ENCODE measurements at regions not wholly inside any gene's neighbourhood (a gene's known extent, or its start where the extent isn't known, plus 50 kb on each side); places are given as distances from the start of the nearest gene placed in this dataset.
"Not testable (repeated sequence)": the region's sequence is repeated elsewhere in the genome, so short reads cannot be mapped to it uniquely, and the experiment has no call there.

DNA sequence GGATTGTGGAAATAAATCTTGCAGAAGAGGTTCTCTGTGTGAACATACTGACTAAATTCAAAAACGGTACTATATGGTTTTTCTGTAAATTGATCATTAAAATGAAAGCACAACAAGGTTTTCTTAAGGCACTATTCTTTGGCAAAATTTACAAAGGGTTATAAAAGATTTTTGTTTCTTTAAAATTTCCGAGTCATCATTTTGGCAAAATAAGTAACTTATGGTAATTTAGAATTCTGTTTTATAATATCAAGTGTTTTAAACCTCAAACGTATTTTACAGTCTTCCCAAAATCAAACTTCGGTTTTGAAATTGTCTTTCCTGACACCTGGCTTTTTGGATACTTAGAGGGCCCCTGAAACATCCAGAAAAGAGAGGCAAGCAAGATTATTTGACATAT is 101.9 kb upstream of the TFPI start:
- in situ Hi-C loops (cut with MboI; ENCODE audit: low pct_ligation_motif_present in 1 of 4, low pct_unique_long_range_greater_than_20kb in 1 of 4, low sequenced_read_pairs in 3 of 4) (no loop called here), intact Hi-C loops (cut with DNase I; ENCODE audit: low total_unique reads) (no loop called here)
- Histone ChIP-seq H3K4me1 (no peaks in the 10 kb centered on the region), H3K36me3 (no peaks in the 10 kb centered on the region), H3K27me3 (no peaks in the 10 kb centered on the region), H3K4me3 (no peak overlapping the region), H3K27ac (no peak overlapping the region), H3K9me3 (no peaks in the 10 kb centered on the region)
- WGBS, 2 donors (ENCODE audit: low coverage in 1 of 2) = 56 to 61% methylated on average over 4 of the region's 4 CpGs
- TF ChIP-seq EP300 (IDR thresholded peaks at IDR 0.05; ENCODE audit: low read depth) (no peak), POLR2AphosphoS5 (IDR thresholded peaks at IDR 0.05) (no peak), POLR2A (IDR thresholded peaks at IDR 0.05) (no peak)
- TF ChIP-seq, protein P1, sequence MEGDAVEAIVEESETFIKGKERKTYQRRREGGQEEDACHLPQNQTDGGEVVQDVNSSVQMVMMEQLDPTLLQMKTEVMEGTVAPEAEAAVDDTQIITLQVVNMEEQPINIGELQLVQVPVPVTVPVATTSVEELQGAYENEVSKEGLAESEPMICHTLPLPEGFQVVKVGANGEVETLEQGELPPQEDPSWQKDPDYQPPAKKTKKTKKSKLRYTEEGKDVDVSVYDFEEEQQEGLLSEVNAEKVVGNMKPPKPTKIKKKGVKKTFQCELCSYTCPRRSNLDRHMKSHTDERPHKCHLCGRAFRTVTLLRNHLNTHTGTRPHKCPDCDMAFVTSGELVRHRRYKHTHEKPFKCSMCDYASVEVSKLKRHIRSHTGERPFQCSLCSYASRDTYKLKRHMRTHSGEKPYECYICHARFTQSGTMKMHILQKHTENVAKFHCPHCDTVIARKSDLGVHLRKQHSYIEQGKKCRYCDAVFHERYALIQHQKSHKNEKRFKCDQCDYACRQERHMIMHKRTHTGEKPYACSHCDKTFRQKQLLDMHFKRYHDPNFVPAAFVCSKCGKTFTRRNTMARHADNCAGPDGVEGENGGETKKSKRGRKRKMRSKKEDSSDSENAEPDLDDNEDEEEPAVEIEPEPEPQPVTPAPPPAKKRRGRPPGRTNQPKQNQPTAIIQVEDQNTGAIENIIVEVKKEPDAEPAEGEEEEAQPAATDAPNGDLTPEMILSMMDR (IDR thresholded peaks at IDR 0.05) = no peak
- no peak for DNase-seq

DNA sequence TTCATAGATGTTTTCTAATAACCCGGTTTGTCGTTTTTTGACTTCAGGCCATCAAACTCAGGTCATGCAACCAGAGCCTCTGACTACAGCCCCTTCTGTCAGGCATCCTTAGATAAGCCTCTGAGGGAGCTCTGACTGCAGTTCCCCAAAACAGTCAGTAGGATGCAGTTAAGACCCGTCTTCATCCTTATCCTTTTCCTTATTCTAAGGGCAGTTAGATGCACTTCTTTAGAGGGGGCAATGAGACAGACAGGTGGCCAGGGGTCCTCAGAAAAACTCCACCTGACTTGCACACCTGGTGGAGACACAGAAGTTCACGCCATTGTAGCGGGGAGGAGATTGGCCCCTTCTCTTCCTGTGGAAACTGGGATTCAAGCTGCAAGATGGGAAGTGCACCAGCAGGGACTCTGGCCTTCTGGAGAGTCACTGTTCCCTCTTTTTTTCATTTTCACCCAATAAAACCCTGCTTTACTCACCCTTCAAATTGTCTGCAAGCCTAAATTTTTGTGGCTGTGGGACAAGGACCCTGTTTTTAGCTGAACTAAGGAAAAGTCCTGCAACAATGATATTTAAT is 104.8 kb upstream of the TFPI start:
- Histone ChIP-seq H3K4me3 (no peak overlapping the region), H3K4me1 (no peaks in the 10 kb centered on the region), H3K27me3 (no peaks in the 10 kb centered on the region), H3K36me3 (no peaks in the 10 kb centered on the region), H3K27ac (no peak overlapping the region), H3K9me3 (no peaks in the 10 kb centered on the region)
- TF ChIP-seq EP300 (IDR thresholded peaks at IDR 0.05; ENCODE audit: low read depth) (no peak), POLR2AphosphoS5 (IDR thresholded peaks at IDR 0.05) (no peak)
- TF ChIP-seq, protein P1 (IDR thresholded peaks at IDR 0.05) = no peak
- intact Hi-C loops (cut with DNase I; ENCODE audit: low total_unique reads) (no loop called here), in situ Hi-C loops (cut with MboI; ENCODE audit: low pct_ligation_motif_present in 1 of 4, low pct_unique_long_range_greater_than_20kb in 1 of 4, low sequenced_read_pairs in 3 of 4) (no loop called here)
- WGBS, 2 donors (ENCODE audit: low coverage in 1 of 2) = 36 to 44% methylated on average over 4 to 5 of the region's 5 CpGs
- no peak for DNase-seq

DNA sequence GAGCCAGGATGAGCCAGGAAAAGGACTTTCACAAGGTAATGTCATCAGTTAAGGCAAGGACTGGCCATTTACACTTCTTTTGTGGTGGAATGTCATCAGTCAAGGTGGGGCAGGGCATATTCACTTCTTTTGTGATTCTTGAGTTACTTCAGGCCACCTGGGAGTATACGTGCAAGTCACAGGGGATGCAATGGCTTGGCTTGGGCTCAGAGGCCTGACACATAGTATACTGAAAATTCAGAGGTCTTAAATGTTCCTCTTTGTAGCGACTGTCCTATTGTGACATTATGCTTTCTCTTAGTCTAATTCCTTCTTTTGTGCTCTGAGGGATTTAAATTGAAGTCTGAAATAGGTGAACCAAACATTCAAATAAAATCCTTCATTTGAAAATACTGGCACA is 121.8 kb upstream of the TFPI start:
- WGBS, 2 donors (ENCODE audit: low coverage in 1 of 2) = 82 to 95% methylated on average over 2 of the region's 2 CpGs
- in situ Hi-C loops (cut with MboI; ENCODE audit: low pct_ligation_motif_present in 1 of 4, low pct_unique_long_range_greater_than_20kb in 1 of 4, low sequenced_read_pairs in 3 of 4); intact Hi-C loops (cut with DNase I; ENCODE audit: low total_unique reads): not testable (repeated sequence)

DNA sequence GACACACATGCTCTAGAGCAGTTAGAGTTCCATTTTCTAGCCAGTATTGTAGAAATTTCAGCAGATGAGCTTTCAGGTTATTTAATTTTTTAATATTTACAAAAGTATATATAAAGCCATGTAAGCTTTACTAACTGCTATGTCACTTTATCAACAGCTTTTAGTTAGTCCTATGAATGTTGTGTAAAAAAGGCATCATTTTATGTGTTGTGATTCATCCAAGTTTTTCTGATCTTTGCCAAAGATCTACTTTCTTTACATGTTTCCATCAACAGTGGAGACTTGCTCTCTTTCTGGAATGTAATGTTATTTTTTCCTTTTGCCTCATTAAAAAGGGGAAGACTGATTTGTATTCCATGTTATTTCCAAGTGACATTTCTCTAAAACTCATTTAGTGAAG is 125.2 kb upstream of the TFPI start:
- Histone ChIP-seq H3K36me3 (no peaks in the 10 kb centered on the region), H3K4me1 (no peaks in the 10 kb centered on the region), H3K27me3 (no peaks in the 10 kb centered on the region), H3K27ac (no peak overlapping the region), H3K9me3 (no peaks in the 10 kb centered on the region), H3K4me3 (no peak overlapping the region)
- TF ChIP-seq POLR2AphosphoS5 (IDR thresholded peaks at IDR 0.05) (no peak), POLR2A (IDR thresholded peaks at IDR 0.05) (no peak)
- TF ChIP-seq, protein P1 (IDR thresholded peaks at IDR 0.05) = no peak
- no peak for DNase-seq
- in situ Hi-C loops (cut with MboI; ENCODE audit: low pct_ligation_motif_present in 1 of 4, low pct_unique_long_range_greater_than_20kb in 1 of 4, low sequenced_read_pairs in 3 of 4) = no loop called here
- intact Hi-C loops (cut with DNase I; ENCODE audit: low total_unique reads) = no loop called here

More for the DNA sequence above, 121.8 kb upstream of the TFPI start:
- H3K4me1 ChIP-seq, H3K36me3 ChIP-seq, H3K27me3 ChIP-seq, H3K9me3 ChIP-seq, H3K27ac ChIP-seq, H3K4me3 ChIP-seq, DNase-seq: not testable (repeated sequence)

DNA sequence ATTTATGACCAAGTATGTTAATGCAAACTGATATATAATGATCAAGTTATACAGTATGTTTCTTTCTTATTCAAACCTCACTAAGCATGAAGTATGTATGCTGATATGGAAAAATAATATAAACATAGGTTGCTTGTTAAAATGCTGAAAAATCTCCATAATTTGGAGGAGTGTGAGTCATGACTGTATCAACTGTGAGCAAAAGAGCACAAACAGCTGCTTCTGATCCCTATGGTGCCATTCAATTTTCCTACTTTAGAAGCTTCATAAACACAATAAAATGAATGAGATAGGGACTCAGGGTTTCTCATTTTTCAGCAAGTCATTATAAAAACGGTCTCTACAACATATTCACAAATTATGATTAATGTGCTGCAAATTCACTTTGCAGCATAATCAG is 129.9 kb upstream of the TFPI start:
- TF ChIP-seq POLR2AphosphoS5 (IDR thresholded peaks at IDR 0.05) (no peak), POLR2A (IDR thresholded peaks at IDR 0.05) (no peak), EP300 (IDR thresholded peaks at IDR 0.05; ENCODE audit: low read depth) (no peak)
- TF ChIP-seq, protein P1 (IDR thresholded peaks at IDR 0.05) = no peak
- Histone ChIP-seq H3K36me3 (no peaks in the 10 kb centered on the region), H3K4me1 (no peaks in the 10 kb centered on the region), H3K27ac (no peak overlapping the region), H3K27me3 (no peaks in the 10 kb centered on the region), H3K4me3 (no peak overlapping the region), H3K9me3 (no peaks in the 10 kb centered on the region)
- 40 to 51% methylated on average over 1 of the region's 1 CpG for WGBS, 2 donors (ENCODE audit: low coverage in 1 of 2)
- in situ Hi-C loops (cut with MboI; ENCODE audit: low pct_ligation_motif_present in 1 of 4, low pct_unique_long_range_greater_than_20kb in 1 of 4, low sequenced_read_pairs in 3 of 4) = no loop called here
- intact Hi-C loops (cut with DNase I; ENCODE audit: low total_unique reads) = no loop called here
- DNase-seq = no peak
